ENCODE measurements at regions not wholly inside any gene's neighbourhood (a gene's known extent, or its start where the extent isn't known, plus 50 kb on each side); places are given as distances from the start of the nearest gene placed in this dataset.
A peak's percentile ranks its signal among the peaks of the same experiment; 100 is the strongest.
"Not testable (repeated sequence)": the region's sequence is repeated elsewhere in the genome, so short reads cannot be mapped to it uniquely, and the experiment has no call there.

DNA sequence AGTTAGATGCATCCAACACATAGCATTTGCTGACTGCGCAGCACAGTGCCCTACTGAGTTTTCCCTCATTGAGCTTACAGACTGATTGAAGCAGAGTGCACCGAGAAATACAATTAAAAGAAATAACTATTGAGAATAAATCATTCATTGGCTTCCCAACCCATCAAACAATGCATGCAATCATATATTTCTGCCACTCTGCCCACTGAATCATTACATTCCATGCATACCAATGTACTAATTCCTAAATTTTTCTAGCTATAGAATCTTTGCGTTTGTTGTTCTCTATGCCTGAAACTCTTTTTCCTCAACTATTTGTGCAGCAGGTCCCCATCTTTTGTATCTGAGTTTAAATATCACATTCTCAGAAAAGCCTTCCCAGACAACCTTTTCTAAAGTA, 783.8 kb downstream of the SORCS1 start:
- DNase-seq = peak; percentile 33

GRCh38 chr10:106378251-106378650, 786.3 kb downstream of the SORCS1 start:
- DNase-seq = no peak

- no peak for DNase-seq
Observed at GRCh38 chr10:106370751-106371150, 793.8 kb downstream of the SORCS1 start.

DNA sequence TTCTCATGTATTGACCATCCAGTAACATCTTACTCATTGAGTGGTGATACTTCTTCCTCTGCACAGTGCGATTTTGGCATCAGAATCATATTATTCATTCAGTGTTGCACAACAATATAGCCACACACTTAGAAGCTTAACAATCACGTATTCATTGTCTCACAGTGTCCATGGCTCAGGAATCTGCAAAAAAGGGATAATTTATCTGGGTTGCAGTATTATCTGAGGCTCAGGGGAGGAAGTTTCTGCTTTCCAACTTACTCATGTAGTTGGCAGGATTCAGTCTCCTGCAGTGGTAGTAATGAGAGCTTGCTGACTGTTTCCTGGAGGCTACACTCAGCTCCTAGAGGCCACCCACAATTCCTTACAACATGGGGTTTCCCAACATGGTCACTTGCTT, 803.6 kb downstream of the SORCS1 start:
- DNase-seq = peak; percentile 92

DNA sequence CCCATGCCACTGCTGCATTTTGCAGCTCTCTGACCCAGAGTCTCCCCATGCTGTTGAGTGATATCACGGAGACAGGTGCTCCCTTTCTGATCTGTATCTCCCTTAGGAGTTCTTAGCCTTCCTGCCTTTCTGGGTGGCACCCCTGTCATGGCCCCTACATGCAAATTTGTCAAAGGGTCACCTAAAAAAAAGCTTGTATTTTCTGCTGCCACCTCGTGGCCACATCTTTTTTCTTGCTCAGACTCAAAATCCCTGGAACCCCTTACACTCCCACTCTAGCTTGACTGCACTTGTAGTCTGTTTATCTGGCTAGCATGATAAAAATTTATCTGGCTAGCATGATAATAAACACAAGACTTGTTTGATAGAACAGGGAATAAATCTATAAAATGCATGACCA, 809.1 kb downstream of the SORCS1 start:
- no peak for DNase-seq

DNA sequence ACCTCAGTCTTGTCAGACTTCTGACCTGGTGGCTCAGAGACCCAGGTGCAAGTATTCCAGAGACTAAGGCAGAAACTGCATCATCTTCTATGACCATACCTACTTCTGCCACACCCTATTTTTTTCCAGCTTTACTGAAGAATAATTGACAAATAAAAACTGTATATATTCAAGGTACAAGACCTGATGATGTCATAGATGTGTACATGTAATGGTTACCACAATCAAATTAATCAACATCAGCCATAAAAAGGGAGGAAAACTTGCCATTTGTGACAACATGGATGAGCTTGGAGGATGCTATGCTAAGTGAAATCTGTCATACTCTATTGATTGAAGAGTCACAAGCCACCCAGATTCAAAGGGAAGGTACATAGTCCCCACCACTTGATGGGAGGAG, 815.6 kb downstream of the SORCS1 start:
- DNase-seq = no peak

GRCh38 chr10:106347547-106347946, 817.0 kb downstream of the SORCS1 start:
- no peak for DNase-seq

- not testable (repeated sequence) for DNase-seq
Observed at GRCh38 chr10:106343539-106343938, 821.0 kb downstream of the SORCS1 start.

GRCh38 chr10:106341356-106341755, 823.1 kb downstream of the SORCS1 start:
- DNase-seq = no peak

GRCh38 chr10:106338486-106338885, 826.0 kb downstream of the SORCS1 start:
- peak; percentile 89 for DNase-seq

- no peak for DNase-seq
Observed at GRCh38 chr10:106336874-106337273, 827.6 kb downstream of the SORCS1 start.

DNA sequence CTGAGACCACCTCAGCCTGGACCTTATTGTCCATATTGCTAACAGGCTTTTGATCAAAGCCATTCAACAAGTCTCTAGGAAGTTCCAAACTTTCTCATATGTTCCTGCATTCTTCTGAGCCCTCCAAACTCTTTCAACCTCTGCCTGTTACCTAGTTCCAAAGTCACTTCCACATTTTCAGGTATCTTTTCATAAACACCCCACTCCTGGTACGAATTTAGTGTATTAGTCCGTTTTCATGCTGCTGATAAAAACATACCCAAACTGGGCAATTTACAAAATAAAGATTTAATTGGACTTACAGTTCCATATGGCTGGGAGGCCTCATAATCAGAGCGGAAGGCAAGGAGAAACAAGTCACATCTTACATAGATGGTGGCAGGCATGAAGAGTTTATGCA, 836.8 kb downstream of the SORCS1 start:
- DNase-seq = no peak

DNA sequence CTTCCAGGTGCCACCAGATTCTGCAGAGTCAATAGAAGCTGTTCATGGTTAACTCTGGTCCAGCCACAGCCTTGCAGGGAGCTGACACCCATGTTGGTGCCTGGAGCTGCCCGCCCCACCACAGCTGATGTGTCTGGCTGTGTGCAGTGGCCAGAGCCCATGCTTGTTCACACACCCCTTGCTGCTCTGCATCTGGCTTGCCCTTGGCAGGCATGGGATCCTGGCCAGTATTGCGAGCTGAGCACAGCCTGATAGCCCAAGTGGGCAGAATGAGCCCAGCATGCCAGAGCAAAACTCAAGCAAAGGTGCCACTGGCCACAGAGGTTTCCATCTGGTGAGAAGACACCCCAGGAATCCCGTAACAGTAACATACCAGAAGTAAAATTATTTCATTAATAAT, 843.6 kb downstream of the SORCS1 start:
- DNase-seq = no peak

GRCh38 chr10:106320078-106320477, 844.4 kb downstream of the SORCS1 start:
- DNase-seq = no peak

DNA sequence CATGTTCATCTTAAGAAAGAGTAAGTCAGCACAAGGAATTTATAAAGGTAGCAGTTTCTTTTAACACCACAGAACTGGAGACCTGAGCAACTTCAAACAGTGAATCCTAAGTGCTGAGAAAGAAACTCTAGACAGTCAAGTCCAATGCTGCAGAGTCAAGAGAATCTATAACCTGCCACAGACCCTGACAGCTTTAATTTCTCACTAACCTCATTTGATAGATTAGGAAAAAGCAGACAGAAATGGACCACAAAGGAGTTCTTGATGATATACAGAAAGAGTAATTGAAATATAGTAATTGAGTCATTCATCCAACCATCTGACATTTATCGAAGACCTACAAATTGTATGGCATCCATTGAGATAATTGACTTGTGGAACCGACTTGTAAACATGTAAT, 847.0 kb downstream of the SORCS1 start:
- no peak for DNase-seq

- DNase-seq = no peak
Observed at GRCh38 chr10:106313041-106313440, 851.5 kb downstream of the SORCS1 start.

DNA sequence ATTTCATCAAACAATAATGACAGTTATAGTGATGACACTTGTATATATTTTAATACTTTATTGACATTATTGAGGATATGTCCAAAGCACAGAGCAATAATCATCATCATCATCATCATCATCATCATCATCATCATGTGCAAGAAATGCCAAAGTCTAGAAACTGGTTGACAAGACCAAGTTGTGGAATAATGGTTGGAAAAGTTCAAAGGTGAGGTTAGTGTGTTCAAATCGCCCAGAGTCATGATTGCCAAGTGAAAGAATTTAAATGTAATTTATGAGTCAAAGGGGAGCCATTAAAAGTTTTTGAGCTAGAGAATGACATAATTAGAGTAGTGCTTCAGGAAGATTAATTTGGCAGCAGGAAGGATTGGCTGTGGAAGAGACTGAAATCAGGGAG, 852.4 kb downstream of the SORCS1 start:
- no peak for DNase-seq

GRCh38 chr10:106311590-106311989, 852.9 kb downstream of the SORCS1 start:
- DNase-seq = no peak

DNA sequence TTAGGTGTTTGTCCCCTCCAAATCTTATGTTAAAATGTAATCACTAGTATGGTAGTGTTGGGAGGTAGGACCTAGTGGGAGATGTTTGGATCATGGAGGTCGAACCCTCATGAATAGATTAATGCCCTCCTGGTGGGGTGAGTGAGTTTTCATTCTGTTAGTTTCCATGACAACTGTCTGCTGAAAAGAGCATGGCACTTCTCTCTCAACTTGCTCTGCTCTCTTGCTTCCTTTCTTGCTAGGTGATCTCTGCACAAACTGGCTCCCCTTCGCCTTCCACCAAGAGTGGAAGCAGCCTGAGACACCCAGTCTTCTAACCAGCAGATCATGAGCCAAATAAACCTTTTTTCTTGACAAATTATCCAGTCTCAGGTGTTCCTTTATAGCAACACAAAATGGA, 853.9 kb downstream of the SORCS1 start:
- no peak for DNase-seq

DNA sequence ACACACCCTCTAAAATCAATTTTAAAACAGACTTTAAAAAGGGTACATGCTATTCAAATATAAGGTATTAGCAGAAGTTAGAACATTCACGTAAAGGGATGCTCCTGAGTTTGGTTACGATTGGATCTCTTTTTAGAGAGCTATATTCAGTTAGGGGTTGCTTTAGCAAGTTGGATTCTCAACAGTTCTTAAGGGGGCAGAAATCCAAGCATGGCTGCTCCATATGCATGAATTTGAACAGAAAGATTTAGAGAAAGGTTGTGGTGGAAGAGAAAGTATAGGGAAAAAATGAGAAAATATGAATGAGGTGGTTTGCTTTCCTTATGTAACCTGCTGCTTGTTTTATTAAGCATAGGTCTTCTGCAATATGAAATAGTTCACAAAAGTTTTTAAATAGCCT, 855.1 kb downstream of the SORCS1 start:
- DNase-seq = no peak

- no peak for DNase-seq
Observed at GRCh38 chr10:106308284-106308683, 856.2 kb downstream of the SORCS1 start.

GRCh38 chr10:106304056-106304455, 860.5 kb downstream of the SORCS1 start:
- DNase-seq = no peak

DNA sequence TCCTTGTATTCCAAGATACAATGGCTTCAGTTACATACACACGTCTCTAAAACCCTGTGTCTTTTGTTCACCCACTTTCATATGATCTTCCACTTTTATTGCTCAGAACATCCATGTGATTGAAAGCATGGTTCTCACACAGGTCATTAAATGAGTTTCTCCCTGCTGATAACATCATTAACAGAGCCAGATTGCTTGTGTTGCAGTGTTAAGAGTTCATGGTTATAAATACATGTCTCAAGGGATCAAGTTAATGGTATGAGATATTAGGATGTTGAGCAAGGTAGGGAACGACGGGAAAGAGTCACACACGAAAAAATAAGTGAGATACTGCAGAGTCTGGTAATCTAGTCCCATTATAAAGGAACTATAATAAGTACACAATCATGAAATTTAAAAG, 861.5 kb downstream of the SORCS1 start:
- DNase-seq = no peak

DNA sequence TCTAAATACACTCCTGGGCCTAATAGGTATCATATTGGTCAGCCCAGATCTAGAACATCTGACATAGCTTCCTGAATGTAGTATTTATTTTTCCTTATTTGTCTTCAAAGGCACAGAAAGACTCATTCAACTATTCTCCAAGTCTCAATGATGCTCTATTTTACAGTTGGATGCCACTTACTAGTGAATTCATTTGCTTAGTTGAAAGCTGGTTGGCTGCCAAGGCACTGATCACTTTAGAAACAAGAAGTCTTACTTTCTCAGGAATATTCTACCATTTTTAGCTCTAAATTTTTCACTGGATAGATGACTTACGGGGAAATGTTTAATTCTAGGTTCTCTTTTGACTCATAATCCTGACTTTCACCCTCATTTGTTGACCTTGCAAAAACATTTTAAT, 863.4 kb downstream of the SORCS1 start:
- DNase-seq = no peak

- no peak for DNase-seq
Observed at GRCh38 chr10:106296750-106297392, 867.6 kb downstream of the SORCS1 start.

Measured in fibroblast of skin of abdomen (primary cell).